CD4-positive, alpha-beta T cell (primary cell): ENCODE measurements at regions not wholly inside any gene's neighbourhood (a gene's known extent, or its start where the extent isn't known, plus 50 kb on each side); places are given as distances from the start of the nearest gene placed in this dataset.

ENCODE experiments used
- ATAC-seq: fragments of 200-7000 bp; cut with Tn5 transposase; one replicate; pipeline ENCODE4 v1.10.0; 2022; ENCODE audit warnings: mild to moderate bottlenecking; ENCODE audit not compliant: poor library complexity
- CTCF ChIA-PET: fragments of 350-600 bp; sonication (Branson Sonifier 250); formaldehyde crosslinking; loops from one replicate; lab custom pipeline; 2021; ENCODE audit warnings: antibody characterized with exemption, inconsistent platforms; lab: Charles Lee
- POLR2A ChIA-PET: fragments of 350-600 bp; sonication (Branson Sonifier 250); formaldehyde crosslinking; loops from one replicate; lab custom pipeline; 2021; ENCODE audit warnings: antibody characterized with exemption, inconsistent platforms; lab: Charles Lee
- DNase-seq, 14 experiments: peaks; one replicate each; pipeline ENCODE4 v3.0.0-alpha.2; 2013 to 2020; ENCODE audit warnings: mixed read lengths in 2 of 14
- H3K27ac ChIP-seq, 2 donors: one replicate each; pipeline versions ENCODE4 v1.5.1 to v1.7.0; 2013; ENCODE audit warnings: low read length in 2 of 2, low read depth in 1 of 2, mild to moderate bottlenecking in 1 of 2
- H3K27me3 ChIP-seq, 2 experiments: 1 replicate in 1 of 2; 2 replicates in 1 of 2; pipeline versions ENCODE4 v1.6.1 to v1.7.0; 2013; ENCODE audit warnings: low read length in 2 of 2, control low read depth in 1 of 2, mild to moderate bottlenecking in 1 of 2, moderate library complexity in 1 of 2; ENCODE audit not compliant: insufficient read depth in 2 of 2, control insufficient read depth in 1 of 2
- H3K36me3 ChIP-seq: one replicate; pipeline ENCODE4 v1.6.1; 2013; ENCODE audit warnings: low read length, control low read depth; ENCODE audit not compliant: insufficient read depth
- H3K4me1 ChIP-seq: one replicate; pipeline ENCODE4 v1.6.1; 2013; ENCODE audit warnings: low read length, control low read depth; ENCODE audit not compliant: insufficient read depth
- H3K4me3 ChIP-seq: one replicate; pipeline ENCODE4 v1.5.1; 2013; ENCODE audit warnings: mild to moderate bottlenecking, low read length, moderate library complexity
- H3K9me3 ChIP-seq, 2 experiments: 1 replicate in 1 of 2; 2 replicates in 1 of 2; pipeline versions ENCODE4 v1.6.1 to v1.7.0; 2013; ENCODE audit warnings: low read length in 2 of 2, mild to moderate bottlenecking in 2 of 2, control low read depth in 1 of 2, moderate library complexity in 1 of 2; ENCODE audit not compliant: control insufficient read depth in 1 of 2, insufficient read depth in 1 of 2
- H3K27ac Mint-ChIP-seq: one replicate; pipeline ENCODE4 v1.8.0; 2020; ENCODE audit warnings: mixed read lengths
- H3K27me3 Mint-ChIP-seq: one replicate; pipeline ENCODE4 v1.8.0; 2021; ENCODE audit warnings: mixed read lengths
- H3K36me3 Mint-ChIP-seq: one replicate; pipeline ENCODE4 v1.8.0; 2021; ENCODE audit warnings: low read depth, mixed read lengths
- H3K4me1 Mint-ChIP-seq: one replicate; pipeline ENCODE4 v1.8.0; 2021; ENCODE audit warnings: low read depth, mixed read lengths
- H3K4me3 Mint-ChIP-seq: one replicate; pipeline ENCODE4 v1.8.0; 2020; ENCODE audit warnings: mild to moderate bottlenecking, mixed read lengths
- H3K9me3 Mint-ChIP-seq: one replicate; pipeline ENCODE4 v1.8.0; 2020; ENCODE audit warnings: mixed read lengths
- intact Hi-C, 2 experiments: fragments of 100-400 bp; cut with DNase I in 1 of 2; cut with micrococcal nuclease in 1 of 2; formaldehyde crosslinking; loops; one replicate each; pipeline versions ENCODE4 v1.15.1 to v1.9.0; 2023 to 2025; cut with DNase I, micrococcal nuclease
- TF ChIP-seq, protein P1 (sequence below): fragments of 200-600 bp; IDR thresholded peaks from one replicate; pipeline ENCODE4 v1.8.0; 2022; ENCODE audit warnings: antibody characterized with exemption, mild to moderate bottlenecking

DNA sequence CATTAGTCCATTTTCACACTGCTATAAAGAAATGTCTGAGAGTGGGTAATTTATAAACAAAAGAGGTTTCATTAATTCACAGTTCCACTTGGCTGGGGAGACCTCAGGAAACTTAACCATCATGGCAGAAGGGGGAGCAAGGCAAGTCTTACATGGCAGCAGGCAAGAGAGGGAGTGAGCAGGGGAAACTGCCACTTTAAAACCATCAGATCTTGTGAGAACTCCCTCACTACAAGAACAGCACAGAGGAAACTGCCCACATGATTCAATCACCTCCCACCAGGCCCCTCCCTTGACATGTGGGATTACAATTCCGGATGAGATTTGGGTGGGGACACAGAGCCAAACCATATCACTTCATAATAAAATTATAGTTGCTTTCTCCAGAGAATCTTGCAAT, 365.5 kb upstream of the ID2 start:
- H3K27me3 ChIP-seq = no peaks in the 10 kb centered on the region
- H3K36me3 ChIP-seq = no peaks in the 10 kb centered on the region
- TF ChIP-seq, protein P1, sequence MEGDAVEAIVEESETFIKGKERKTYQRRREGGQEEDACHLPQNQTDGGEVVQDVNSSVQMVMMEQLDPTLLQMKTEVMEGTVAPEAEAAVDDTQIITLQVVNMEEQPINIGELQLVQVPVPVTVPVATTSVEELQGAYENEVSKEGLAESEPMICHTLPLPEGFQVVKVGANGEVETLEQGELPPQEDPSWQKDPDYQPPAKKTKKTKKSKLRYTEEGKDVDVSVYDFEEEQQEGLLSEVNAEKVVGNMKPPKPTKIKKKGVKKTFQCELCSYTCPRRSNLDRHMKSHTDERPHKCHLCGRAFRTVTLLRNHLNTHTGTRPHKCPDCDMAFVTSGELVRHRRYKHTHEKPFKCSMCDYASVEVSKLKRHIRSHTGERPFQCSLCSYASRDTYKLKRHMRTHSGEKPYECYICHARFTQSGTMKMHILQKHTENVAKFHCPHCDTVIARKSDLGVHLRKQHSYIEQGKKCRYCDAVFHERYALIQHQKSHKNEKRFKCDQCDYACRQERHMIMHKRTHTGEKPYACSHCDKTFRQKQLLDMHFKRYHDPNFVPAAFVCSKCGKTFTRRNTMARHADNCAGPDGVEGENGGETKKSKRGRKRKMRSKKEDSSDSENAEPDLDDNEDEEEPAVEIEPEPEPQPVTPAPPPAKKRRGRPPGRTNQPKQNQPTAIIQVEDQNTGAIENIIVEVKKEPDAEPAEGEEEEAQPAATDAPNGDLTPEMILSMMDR = no peak
- ATAC-seq (no peak), DNase-seq (peak in 1 of 14 experiments; percentile 54)
- peaks cover 26% of the 10 kb centered on the region for H3K4me1 ChIP-seq
- Mint-ChIP-seq H3K9me3 (no peaks in the 10 kb centered on the region), H3K36me3 (no peaks in the 10 kb centered on the region), H3K27ac (no peak overlapping the region), H3K27me3 (no peaks in the 10 kb centered on the region), H3K4me3 (no peak overlapping the region), H3K4me1 (peaks cover 25% of the 10 kb centered on the region)
- no peaks in the 10 kb centered on the region for H3K9me3 ChIP-seq
- ChIA-PET CTCF (no interaction called here), POLR2A (no interaction called here)
- H3K4me3 ChIP-seq = no peak overlapping the region
- no peak overlapping the region for H3K27ac ChIP-seq
- intact Hi-C loops = no loop called here

GRCh38 chr2:8317418-8317817, 364.4 kb upstream of the ID2 start:
- Histone ChIP-seq H3K27ac (no peak overlapping the region), H3K27me3 (no peaks in the 10 kb centered on the region), H3K4me3 (no peak overlapping the region), H3K4me1 (peaks cover 15% of the 10 kb centered on the region), H3K36me3 (no peaks in the 10 kb centered on the region), H3K9me3 (no peaks in the 10 kb centered on the region)
- ChIA-PET CTCF (no interaction called here), POLR2A (no interaction called here)
- intact Hi-C loops = no loop called here
- Mint-ChIP-seq H3K4me1 (peaks cover 15% of the 10 kb centered on the region), H3K4me3 (no peak overlapping the region), H3K36me3 (no peaks in the 10 kb centered on the region), H3K27ac (no peak overlapping the region), H3K9me3 (no peaks in the 10 kb centered on the region), H3K27me3 (no peaks in the 10 kb centered on the region)
- ATAC-seq = no peak
- no peak for DNase-seq
- TF ChIP-seq, protein P1 = no peak

DNA sequence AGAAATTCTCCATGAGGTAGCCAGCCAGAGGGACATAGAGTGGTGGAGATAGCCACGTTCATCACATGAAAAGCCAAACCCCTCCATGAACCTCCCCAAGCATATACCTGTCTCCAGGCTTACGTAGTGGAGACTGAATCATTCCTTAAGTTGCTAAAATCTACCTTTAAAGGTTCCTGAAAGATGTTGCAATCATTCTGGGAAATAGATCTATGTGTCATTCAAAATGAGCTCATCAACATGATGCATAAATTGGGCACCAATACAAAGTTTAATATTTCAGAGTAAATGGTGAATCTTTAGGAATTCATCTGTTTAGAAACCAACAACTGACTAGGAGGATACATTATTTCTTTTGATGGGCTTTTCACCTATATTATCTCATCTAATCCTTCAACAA, 362.6 kb upstream of the ID2 start:
- DNase-seq = no peak
- Mint-ChIP-seq H3K4me3 (no peak overlapping the region), H3K27me3 (no peaks in the 10 kb centered on the region), H3K9me3 (no peaks in the 10 kb centered on the region), H3K4me1 (peaks cover 3% of the 10 kb centered on the region), H3K27ac (no peak overlapping the region), H3K36me3 (no peaks in the 10 kb centered on the region)
- ATAC-seq = no peak
- intact Hi-C loops = no loop called here
- ChIA-PET CTCF (no interaction called here), POLR2A (no interaction called here)
- TF ChIP-seq, protein P1 = no peak
- no peaks in the 10 kb centered on the region for H3K9me3 ChIP-seq
- H3K36me3 ChIP-seq = no peaks in the 10 kb centered on the region
- H3K27me3 ChIP-seq = no peaks in the 10 kb centered on the region
- H3K4me3 ChIP-seq = no peak overlapping the region
- peaks cover 7% of the 10 kb centered on the region for H3K4me1 ChIP-seq
- no peak overlapping the region for H3K27ac ChIP-seq
